Transverse colon (tissue), 4 donors: ENCODE measurements at regions not wholly inside any gene's neighbourhood (a gene's known extent, or its start where the extent isn't known, plus 50 kb on each side); places are given as distances from the start of the nearest gene placed in this dataset.

Source experiments
- DNase-seq: peaks from one replicate; pipeline ENCODE4 v3.0.0-alpha.2; 2019
- H3K27ac ChIP-seq, 4 donors: fragments of 200-600 bp; sonication (generic); 2 replicates each; pipeline ENCODE4 v1.5.1; 2016 to 2018; ENCODE audit warnings: inconsistent platforms in 4 of 4
- H3K27me3 ChIP-seq: fragments of 200-600 bp; sonication (generic); 2 replicates; pipeline ENCODE4 v1.5.1; 2017; ENCODE audit warnings: inconsistent platforms
- H3K36me3 ChIP-seq, 4 donors: fragments of 200-600 bp; sonication (generic); 2 replicates each; pipeline ENCODE4 v1.5.1; 2017 to 2019; ENCODE audit warnings: inconsistent platforms in 4 of 4
- H3K4me1 ChIP-seq, 4 donors: fragments of 200-600 bp; sonication (generic); 2 replicates each; pipeline ENCODE4 v1.5.1; 2017 to 2020; ENCODE audit warnings: inconsistent platforms in 4 of 4
- H3K4me3 ChIP-seq, 4 donors: fragments of 200-600 bp; sonication (generic); 1 replicate in 1 of 4; 2 replicates in 3 of 4; pipeline versions ENCODE4 v1.5.1 to v1.6.1; 2017 to 2019; ENCODE audit warnings: inconsistent platforms in 4 of 4
- H3K9me3 ChIP-seq, 2 donors: fragments of 200-600 bp; sonication (generic); 2 replicates each; pipeline ENCODE4 v1.5.1; 2017 to 2019; ENCODE audit warnings: inconsistent platforms in 2 of 2
- CTCF ChIP-seq, 5 experiments: fragments of 200-600 bp in 3 of 5; fragments of 450-650 bp in 2 of 5; sonication (generic) in 3 of 5; IDR thresholded peaks; 1 replicate in 2 of 5; 2 replicates in 3 of 5; pipeline ENCODE4 v1.5.1; 2016 to 2017; ENCODE audit warnings: antibody characterized with exemption in 5 of 5, inconsistent platforms in 3 of 5, mild to moderate bottlenecking in 2 of 5, moderate library complexity in 1 of 5
- EP300 ChIP-seq: sonication (generic); formaldehyde crosslinking; IDR thresholded peaks from one replicate; pipeline ENCODE4 v1.6.1; 2017; ENCODE audit warnings: antibody characterized with exemption, low read depth
- POLR2A ChIP-seq: fragments of 450-650 bp; IDR thresholded peaks from one replicate; pipeline ENCODE4 v1.6.1; 2016; ENCODE audit warnings: antibody characterized with exemption, mild to moderate bottlenecking, moderate library complexity
- POLR2AphosphoS5 ChIP-seq, 3 donors: sonication (generic); formaldehyde crosslinking; IDR thresholded peaks; one replicate each; pipeline ENCODE4 v1.6.1; 2016; ENCODE audit warnings: antibody characterized with exemption in 3 of 3
- WGBS, 2 donors: methylation state at CpG; one replicate each; pipeline ENCODE4 v1.1.5; 2018; ENCODE audit warnings: low coverage in 1 of 2; 5-methylcytosine and 5-hydroxymethylcytosine counted together
- in situ Hi-C, 4 donors: fragments of 200-750 bp; cut with MboI; loops; one replicate each; pipeline versions ENCODE4 v1.15.0 to v1.15.1; 2017; ENCODE audit warnings: low sequenced_read_pairs in 3 of 4, low pct_ligation_motif_present in 1 of 4, low pct_unique_long_range_greater_than_20kb in 1 of 4
- intact Hi-C: fragments of 100-400 bp; cut with DNase I; formaldehyde crosslinking; loops from one replicate; pipeline ENCODE4 v1.15.1; 2023; ENCODE audit warnings: low total_unique reads

DNA sequence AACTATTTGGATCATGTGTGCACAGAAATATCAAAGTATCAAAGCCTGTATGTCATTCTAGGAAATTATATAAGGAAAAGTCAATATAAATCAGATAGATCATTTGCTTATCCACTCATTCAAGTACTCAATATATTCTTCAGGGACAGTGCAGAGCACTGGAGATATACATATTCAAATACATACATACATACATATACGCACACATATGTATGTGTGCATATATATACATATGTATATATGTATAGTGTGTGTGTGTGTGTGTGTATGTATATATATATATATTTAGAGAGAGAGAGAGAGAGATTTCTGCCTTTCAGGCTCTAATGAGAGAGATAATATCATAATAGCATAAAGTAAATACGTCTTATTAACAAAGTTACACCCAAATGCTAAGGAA, 169.2 kb downstream of the PMP22 start:
- TF ChIP-seq POLR2AphosphoS5 (IDR thresholded peaks at IDR 0.05): no peak
- TF ChIP-seq EP300: no peak
- TF ChIP-seq POLR2A: no peak
- TF ChIP-seq CTCF (IDR thresholded peaks at IDR 0.05): no peak
- 81 to 88% methylated on average over 2 of the region's 2 CpGs for WGBS, 2 donors
- H3K9me3 ChIP-seq: no peaks in the 10 kb centered on the region
- H3K36me3 ChIP-seq: no peaks in the 10 kb centered on the region
- intact Hi-C loops (no loop called here), in situ Hi-C loops (no loop called here)
- H3K4me3 ChIP-seq: no peak overlapping the region
- DNase-seq: no peak
- no peak overlapping the region for H3K27ac ChIP-seq
- no peaks in the 10 kb centered on the region for H3K4me1 ChIP-seq
- no peaks in the 10 kb centered on the region for H3K27me3 ChIP-seq

DNA sequence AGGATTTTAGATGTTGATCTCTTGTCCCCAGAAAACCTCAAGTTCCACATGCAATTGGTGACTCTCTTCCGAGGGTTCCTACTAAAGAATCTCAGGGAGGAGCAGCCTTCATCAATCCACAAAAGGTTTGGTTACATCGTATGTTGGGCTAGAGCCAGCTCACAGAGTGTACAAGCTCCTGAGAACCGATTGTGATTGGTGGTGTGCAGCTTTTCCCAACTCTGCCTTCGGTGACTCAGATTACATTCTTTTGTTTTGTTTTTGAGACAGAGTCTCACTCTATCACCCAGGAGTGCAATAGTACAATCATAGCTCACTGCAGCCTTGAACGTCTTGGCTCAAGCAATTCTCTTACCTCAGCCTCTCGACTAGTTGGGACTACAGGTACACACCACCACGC, 172.4 kb downstream of the PMP22 start:
- intact Hi-C loops: no loop called here
- TF ChIP-seq POLR2AphosphoS5 (IDR thresholded peaks at IDR 0.05): no peak
- no peak for TF ChIP-seq EP300
- TF ChIP-seq POLR2A: no peak
- TF ChIP-seq CTCF (IDR thresholded peaks at IDR 0.05): no peak

DNA sequence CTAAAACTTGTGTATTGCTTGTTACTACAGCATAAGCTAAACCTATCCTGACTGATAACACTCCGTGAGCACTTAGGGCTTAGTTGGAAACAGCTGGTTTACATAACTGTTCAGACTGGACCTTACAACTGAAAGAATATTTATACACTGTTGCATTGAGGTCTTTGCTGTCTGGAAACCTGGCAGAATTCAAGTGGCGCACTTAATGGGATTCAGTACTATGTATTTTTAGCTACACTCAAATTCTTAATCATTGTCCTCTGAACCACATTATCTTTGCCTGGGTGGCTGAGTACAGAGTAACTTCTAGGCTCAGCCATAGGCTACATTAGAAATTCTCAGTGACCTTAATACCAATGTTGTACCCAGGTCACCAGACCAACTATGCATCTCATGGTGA, 172.9 kb downstream of the PMP22 start:
- Histone ChIP-seq H3K27ac (no peak overlapping the region), H3K9me3 (no peaks in the 10 kb centered on the region), H3K4me1 (no peaks in the 10 kb centered on the region), H3K4me3 (no peak overlapping the region), H3K27me3 (no peaks in the 10 kb centered on the region), H3K36me3 (no peaks in the 10 kb centered on the region)
- DNase-seq: no peak
- in situ Hi-C loops (no loop called here), intact Hi-C loops (no loop called here)
- no peak for TF ChIP-seq POLR2AphosphoS5 (IDR thresholded peaks at IDR 0.05)
- 64% methylated on average over 2 of the region's 2 CpGs; no CpG with 5 or more reads in 1 of the 2 donors for WGBS, 2 donors

More for the DNA sequence above, 172.4 kb downstream of the PMP22 start:
- in situ Hi-C loops: no loop called here
- H3K36me3 ChIP-seq: no peaks in the 10 kb centered on the region
- H3K4me1 ChIP-seq: no peaks in the 10 kb centered on the region
- H3K27me3 ChIP-seq: no peaks in the 10 kb centered on the region
- no peak overlapping the region for H3K4me3 ChIP-seq
- H3K27ac ChIP-seq: no peak overlapping the region
- H3K9me3 ChIP-seq: no peaks in the 10 kb centered on the region
- no peak for DNase-seq
- 71 to 73% methylated on average over 6 to 7 of the region's 7 CpGs for WGBS, 2 donors

DNA sequence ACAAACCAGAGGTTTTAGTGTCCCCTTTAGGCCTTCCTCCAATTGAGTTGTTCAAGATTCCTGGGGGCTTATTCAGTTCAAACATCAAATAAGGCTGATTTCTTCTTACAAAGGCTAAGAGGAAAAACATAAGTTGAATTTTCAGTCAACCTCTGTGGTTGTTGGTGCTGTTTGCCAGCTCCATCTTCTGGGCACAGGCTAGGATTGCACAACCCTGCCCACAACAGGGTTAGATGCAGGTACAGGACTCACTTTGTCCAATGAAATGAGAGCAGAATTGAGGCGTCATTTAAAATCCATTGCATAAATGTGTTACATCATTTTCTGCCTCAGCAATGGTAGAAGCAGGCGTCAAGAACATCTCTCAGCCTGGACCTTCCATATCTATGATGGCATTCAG, 173.3 kb downstream of the PMP22 start:
- intact Hi-C loops (no loop called here), in situ Hi-C loops (no loop called here)
- 60 to 77% methylated on average over 1 to 2 of the region's 2 CpGs for WGBS, 2 donors

More for the DNA sequence above, 173.3 kb downstream of the PMP22 start:
- Histone ChIP-seq H3K27me3 (no peaks in the 10 kb centered on the region), H3K36me3 (no peaks in the 10 kb centered on the region), H3K4me1 (no peaks in the 10 kb centered on the region), H3K27ac (no peak overlapping the region), H3K9me3 (no peaks in the 10 kb centered on the region), H3K4me3 (no peak overlapping the region)
- TF ChIP-seq POLR2AphosphoS5 (IDR thresholded peaks at IDR 0.05) (no peak), EP300 (no peak), CTCF (IDR thresholded peaks at IDR 0.05) (no peak), POLR2A (no peak)
- no peak for DNase-seq
